IMR-90 (cell line): ENCODE measurements at regions not wholly inside any gene's neighbourhood (a gene's known extent, or its start where the extent isn't known, plus 50 kb on each side); places are given as distances from the start of the nearest gene placed in this dataset.

ENCODE experiments used
- ATAC-seq: fragments of 200-7000 bp; cut with Tn5 transposase; 2 replicates; pipeline ENCODE4 v1.9.1; 2020; ENCODE audit warnings: low read depth, mild to moderate bottlenecking, moderate library complexity
- BruUV-seq: library from RNA; stranded (reverse); fragments of 400-500 nt; replicated peaks from 2 replicates; lab custom pipeline; 2021; lab: Mats Ljungman, UMichigan
- CTCF ChIA-PET: fragments of 300-600 bp; formaldehyde crosslinking; extraction: SDS; loops from one replicate; lab custom pipeline; 2021; ENCODE audit warnings: antibody characterized with exemption; lab: Yijun Ruan, JAX
- POLR2A ChIA-PET: fragments of 300-600 bp; sonication (Branson Sonifier 250); formaldehyde crosslinking; loops from one replicate; lab custom pipeline; 2022; ENCODE audit warnings: antibody characterized with exemption; ENCODE audit not compliant: unreplicated experiment; lab: Charles Lee
- DNase-seq: peaks from one replicate; pipeline ENCODE4 v3.0.0; 2013
- H2AFZ ChIP-seq: replicated peaks from 2 replicates; pipeline ENCODE3; 2013; ENCODE audit warnings: low read length, mild to moderate bottlenecking; ENCODE audit not compliant: poor library complexity
- H2AK5ac ChIP-seq: 2 replicates; pipeline ENCODE4 v1.6.1; 2013; ENCODE audit warnings: low read depth, low read length, inconsistent platforms
- H2AK9ac ChIP-seq: replicated peaks from 2 replicates; pipeline ENCODE3; 2013; ENCODE audit warnings: mild to moderate bottlenecking, low read depth, low read length, moderate library complexity; ENCODE audit not compliant: poor library complexity
- H2BK120ac ChIP-seq: 2 replicates; pipeline ENCODE4 v1.6.1; 2013; ENCODE audit warnings: low read depth, low read length, inconsistent platforms
- H2BK15ac ChIP-seq: 3 replicates; pipeline ENCODE4 v1.6.1; 2013; ENCODE audit warnings: low read depth, low read length, inconsistent platforms
- H2BK20ac ChIP-seq: 2 replicates; pipeline ENCODE4 v1.6.1; 2013; ENCODE audit warnings: low read depth, mild to moderate bottlenecking, inconsistent platforms, low read length, moderate library complexity
- H2BK5ac ChIP-seq: 2 replicates; pipeline ENCODE4 v1.6.1; 2013; ENCODE audit warnings: mild to moderate bottlenecking, low read depth, low read length, inconsistent platforms; ENCODE audit not compliant: poor library complexity, severe bottlenecking
- H3K14ac ChIP-seq: replicated peaks from 2 replicates; pipeline ENCODE4 v1.6.1; 2013; ENCODE audit warnings: low read depth, low read length, inconsistent platforms
- H3K18ac ChIP-seq: 2 replicates; pipeline ENCODE4 v1.6.1; 2013; ENCODE audit warnings: low read depth, low read length, control low read depth
- H3K23ac ChIP-seq: 2 replicates; pipeline ENCODE4 v1.6.1; 2013; ENCODE audit warnings: low read depth, low read length, inconsistent platforms
- H3K27ac ChIP-seq: 2 replicates; pipeline ENCODE4 v1.5.1; 2013; ENCODE audit warnings: mild to moderate bottlenecking, control low read depth, low read length; ENCODE audit not compliant: insufficient read depth
- H3K27me3 ChIP-seq: 2 replicates; pipeline ENCODE4 v1.6.1; 2013; ENCODE audit warnings: low read length; ENCODE audit not compliant: control insufficient read depth, insufficient read depth
- H3K36me3 ChIP-seq: 2 replicates; pipeline ENCODE4 v1.6.1; 2013; ENCODE audit warnings: low read length, mixed read lengths; ENCODE audit not compliant: control insufficient read depth, insufficient read depth
- H3K4ac ChIP-seq: 2 replicates; pipeline ENCODE4 v1.6.1; 2013; ENCODE audit warnings: low read depth, low read length, inconsistent platforms
- H3K4me1 ChIP-seq: 2 replicates; pipeline ENCODE4 v1.6.1; 2013; ENCODE audit warnings: low read length, mixed read lengths; ENCODE audit not compliant: control insufficient read depth, insufficient read depth
- H3K4me2 ChIP-seq: 2 replicates; pipeline ENCODE4 v1.6.1; 2013; ENCODE audit warnings: low read depth, mild to moderate bottlenecking, control low read depth, low read length, moderate library complexity
- H3K4me3 ChIP-seq: 2 replicates; pipeline ENCODE4 v1.5.1; 2013; ENCODE audit warnings: low read depth, mild to moderate bottlenecking, control low read depth, low read length, moderate library complexity; ENCODE audit not compliant: insufficient read depth
- H3K56ac ChIP-seq: 2 replicates; pipeline ENCODE4 v1.6.1; 2013; ENCODE audit warnings: low read length, inconsistent platforms; ENCODE audit not compliant: insufficient read depth; ENCODE audit errors: extremely low read depth
- H3K79me1 ChIP-seq, 2 experiments: 2 replicates each; pipeline ENCODE4 v1.6.1; 2013; ENCODE audit warnings: low read length in 2 of 2, inconsistent platforms in 1 of 2, low read depth in 1 of 2
- H3K9ac ChIP-seq: 2 replicates; pipeline ENCODE4 v1.6.1; 2013; ENCODE audit warnings: low read depth, low read length, control low read depth
- H3K9me1 ChIP-seq: 2 replicates; pipeline ENCODE4 v1.6.1; 2013; ENCODE audit warnings: low read length, inconsistent platforms; ENCODE audit not compliant: insufficient read depth
- H3K9me3 ChIP-seq: 2 replicates; pipeline ENCODE4 v1.6.1; 2013; ENCODE audit warnings: low read length; ENCODE audit not compliant: control insufficient read depth, insufficient read depth
- H4K20me1 ChIP-seq: 2 replicates; pipeline ENCODE4 v1.6.1; 2013; ENCODE audit warnings: low read length, inconsistent platforms; ENCODE audit not compliant: insufficient read depth
- H4K5ac ChIP-seq: 2 replicates; pipeline ENCODE4 v1.6.1; 2013; ENCODE audit warnings: mild to moderate bottlenecking, low read depth, low read length, control low read depth
- H4K8ac ChIP-seq, 2 experiments: 2 replicates each; pipeline ENCODE4 v1.6.1; 2013; ENCODE audit warnings: low read depth in 2 of 2, low read length in 2 of 2, control low read depth in 1 of 2, inconsistent platforms in 1 of 2
- H4K91ac ChIP-seq: 2 replicates; pipeline ENCODE4 v1.6.1; 2013; ENCODE audit warnings: low read depth, low read length, inconsistent platforms; ENCODE audit not compliant: insufficient read depth
- BHLHE40 ChIP-seq: fragments of 150-350 bp; IDR thresholded peaks from 2 replicates; pipeline ENCODE4 v1.6.1; 2016; ENCODE audit warnings: mild to moderate bottlenecking, low read depth, low read length
- CEBPB ChIP-seq: IDR thresholded peaks from 2 replicates; pipeline ENCODE4 v1.6.1; 2012; ENCODE audit warnings: low read depth, low read length, improper control_type of control experiment
- CHD1 ChIP-seq: IDR thresholded peaks from 2 replicates; pipeline ENCODE4 v1.6.1; 2012; ENCODE audit warnings: low read depth, low read length, improper control_type of control experiment
- CTCF ChIP-seq: conservative IDR thresholded peaks from 2 replicates; pipeline ENCODE4 v1.5.1; 2012; ENCODE audit warnings: mild to moderate bottlenecking, low read depth, low read length, improper control_type of control experiment
- ELK1 ChIP-seq: fragments of 150-350 bp; IDR thresholded peaks from 2 replicates; pipeline ENCODE4 v1.6.1; 2016; ENCODE audit warnings: low read depth, mild to moderate bottlenecking, low read length, moderate library complexity, borderline replicate concordance
- FOS ChIP-seq: fragments of 150-350 bp; IDR thresholded peaks from 2 replicates; pipeline ENCODE4 v1.6.1; 2016; ENCODE audit warnings: low read depth, low read length
- MAFK ChIP-seq: IDR thresholded peaks from 2 replicates; pipeline ENCODE4 v1.6.1; 2012; ENCODE audit warnings: low read depth, low read length, improper control_type of control experiment
- MAZ ChIP-seq: IDR thresholded peaks from 2 replicates; pipeline ENCODE4 v1.6.1; 2012; ENCODE audit warnings: low read depth, mild to moderate bottlenecking, low read length, improper control_type of control experiment, moderate library complexity, borderline replicate concordance
- MXI1 ChIP-seq: IDR thresholded peaks from 2 replicates; pipeline ENCODE4 v1.6.1; 2012; ENCODE audit warnings: low read depth, mild to moderate bottlenecking, low read length, moderate library complexity, borderline replicate concordance
- NFE2L2 ChIP-seq: fragments of 150-350 bp; IDR thresholded peaks from 2 replicates; pipeline ENCODE4 v1.6.1; 2016; ENCODE audit warnings: low read depth, mild to moderate bottlenecking, low read length
- POLR2A ChIP-seq: IDR thresholded peaks from 2 replicates; pipeline ENCODE4 v1.6.1; 2012; ENCODE audit warnings: mild to moderate bottlenecking, low read depth, low read length
- RAD21 ChIP-seq: IDR thresholded peaks from 2 replicates; pipeline ENCODE4 v1.6.1; 2012; ENCODE audit warnings: low read length, improper control_type of control experiment
- RCOR1 ChIP-seq: IDR thresholded peaks from 2 replicates; pipeline ENCODE4 v1.6.1; 2012; ENCODE audit warnings: mild to moderate bottlenecking, low read length, improper control_type of control experiment; ENCODE audit not compliant: insufficient replicate concordance
- RFX5 ChIP-seq: IDR thresholded peaks from 2 replicates; pipeline ENCODE4 v1.8.0; 2012; ENCODE audit warnings: low read depth, mild to moderate bottlenecking, low read length, moderate library complexity
- SMC3 ChIP-seq: fragments of 150-350 bp; IDR thresholded peaks from 2 replicates; pipeline ENCODE4 v1.6.1; 2016; ENCODE audit warnings: low read depth, mild to moderate bottlenecking, antibody characterized with exemption, low read length, moderate library complexity
- USF2 ChIP-seq: fragments of 150-350 bp; IDR thresholded peaks from 2 replicates; pipeline ENCODE4 v1.6.1; 2017; ENCODE audit warnings: mild to moderate bottlenecking, antibody characterized with exemption, low read length, low read depth
- WGBS, 2 experiments: methylation state at CpG; one replicate each; pipeline versions ENCODE4 v1.1.5 to v1.1.7; 2013; ENCODE audit warnings: missing lambda C conversion rate in 2 of 2; ENCODE audit not compliant: insufficient read length in 1 of 2; ENCODE audit errors: extremely low coverage in 2 of 2; 5-methylcytosine and 5-hydroxymethylcytosine counted together
- dilution Hi-C: fragments of 300-500 bp; cut with HindIII; formaldehyde crosslinking; loops from one replicate; pipeline ENCODE4 v1.14.3; 2018; ENCODE audit warnings: low sequenced_read_pairs; ENCODE audit not compliant: unreplicated experiment
- in situ Hi-C: fragments of 300-500 bp; cut with MboI; formaldehyde crosslinking; loops from 3 replicates; pipeline ENCODE4 v1.14.3; 2019; ENCODE audit warnings: low sequenced_read_pairs, inconsistent platforms, mixed read lengths
- intact Hi-C: fragments of 100-400 bp; cut with micrococcal nuclease; formaldehyde crosslinking; loops from 2 replicates; pipeline ENCODE4 v1.10.0; 2022

- ATAC-seq = no peak
- intact Hi-C loops = no loop called here
- no peak overlapping the region for H2AFZ ChIP-seq
- H3K18ac ChIP-seq = no peak overlapping the region
- no peak overlapping the region for H2AK5ac ChIP-seq
- no peak overlapping the region for H4K5ac ChIP-seq
- BruUV-seq = no TSS peak
- no peaks in the 10 kb centered on the region for H3K27me3 ChIP-seq
- dilution Hi-C loops = no loop called here
- no peaks in the 10 kb centered on the region for H3K4me1 ChIP-seq
- CTCF ChIA-PET = no interaction called here
- no peaks in the 10 kb centered on the region for H3K9me1 ChIP-seq
- H3K56ac ChIP-seq = no peak overlapping the region
- no peak overlapping the region for H3K4ac ChIP-seq
- no peak overlapping the region for H2BK5ac ChIP-seq
- H2AK9ac ChIP-seq = no peak overlapping the region
- H3K9ac ChIP-seq = no peak overlapping the region
- H2BK120ac ChIP-seq = no peak overlapping the region
- POLR2A ChIA-PET = no interaction called here
- H3K27ac ChIP-seq = no peak overlapping the region
- in situ Hi-C loops = no loop called here
- no peak overlapping the region for H3K14ac ChIP-seq
- WGBS, 2 experiments = no CpG with 5 or more reads among the region's 4 CpGs
- H3K4me2 ChIP-seq = no peak overlapping the region
- H3K4me3 ChIP-seq = no peak overlapping the region
- no peak overlapping the region for H2BK15ac ChIP-seq
- DNase-seq = no peak
- no peaks in the 10 kb centered on the region for H3K36me3 ChIP-seq
- no peak overlapping the region for H4K91ac ChIP-seq
- H3K79me1 ChIP-seq = no peaks in the 10 kb centered on the region
- no peak overlapping the region for H2BK20ac ChIP-seq
- peaks cover 39% of the 10 kb centered on the region for H3K9me3 ChIP-seq
- H4K20me1 ChIP-seq = no peaks in the 10 kb centered on the region
- H3K23ac ChIP-seq = no peak overlapping the region
- TF ChIP-seq MAZ (no peak), USF2 (no peak), RCOR1 (no peak), CHD1 (no peak), RAD21 (no peak), FOS (no peak), CTCF (no peak), MXI1 (no peak), ELK1 (no peak), POLR2A (no peak), CEBPB (no peak), MAFK (no peak), BHLHE40 (no peak), NFE2L2 (no peak), SMC3 (no peak), RFX5 (no peak)
- H4K8ac ChIP-seq = no peak overlapping the region
Observed at GRCh38 chr11:134562196-134562595, 150.2 kb upstream of the B3GAT1 start.
